ENCODE measurements at regions not wholly inside any gene's neighbourhood (a gene's known extent, or its start where the extent isn't known, plus 50 kb on each side); places are given as distances from the start of the nearest gene placed in this dataset.

GRCh38 chr1:4276238-4276637, 376.2 kb upstream of the C1orf174 start:
- TF ChIP-seq CTCF (IDR thresholded peaks at IDR 0.05) (no peak), POLR2A (IDR thresholded peaks at IDR 0.05) (no peak)
